Hepatocyte (in vitro differentiated cells): ENCODE measurements at regions not wholly inside any gene's neighbourhood (a gene's known extent, or its start where the extent isn't known, plus 50 kb on each side); places are given as distances from the start of the nearest gene placed in this dataset.

ENCODE experiments used
- EZH2 ChIP-seq: fragments of 200-600 bp; sonication (generic); IDR thresholded peaks from 2 replicates; pipeline ENCODE4 v1.6.1; 2016; ENCODE audit warnings: antibody characterized with exemption, mild to moderate bottlenecking, borderline replicate concordance
- TF ChIP-seq, protein P1 (sequence below): fragments of 200-600 bp; sonication (generic); IDR thresholded peaks from 2 replicates; pipeline ENCODE4 v1.5.1; 2016; ENCODE audit warnings: antibody characterized with exemption, mild to moderate bottlenecking; ENCODE audit not compliant: poor library complexity

GRCh38 chr7:138184191-138184590 lies 107.9 kb downstream of the AKR1D1 start:
- TF ChIP-seq, protein P1, sequence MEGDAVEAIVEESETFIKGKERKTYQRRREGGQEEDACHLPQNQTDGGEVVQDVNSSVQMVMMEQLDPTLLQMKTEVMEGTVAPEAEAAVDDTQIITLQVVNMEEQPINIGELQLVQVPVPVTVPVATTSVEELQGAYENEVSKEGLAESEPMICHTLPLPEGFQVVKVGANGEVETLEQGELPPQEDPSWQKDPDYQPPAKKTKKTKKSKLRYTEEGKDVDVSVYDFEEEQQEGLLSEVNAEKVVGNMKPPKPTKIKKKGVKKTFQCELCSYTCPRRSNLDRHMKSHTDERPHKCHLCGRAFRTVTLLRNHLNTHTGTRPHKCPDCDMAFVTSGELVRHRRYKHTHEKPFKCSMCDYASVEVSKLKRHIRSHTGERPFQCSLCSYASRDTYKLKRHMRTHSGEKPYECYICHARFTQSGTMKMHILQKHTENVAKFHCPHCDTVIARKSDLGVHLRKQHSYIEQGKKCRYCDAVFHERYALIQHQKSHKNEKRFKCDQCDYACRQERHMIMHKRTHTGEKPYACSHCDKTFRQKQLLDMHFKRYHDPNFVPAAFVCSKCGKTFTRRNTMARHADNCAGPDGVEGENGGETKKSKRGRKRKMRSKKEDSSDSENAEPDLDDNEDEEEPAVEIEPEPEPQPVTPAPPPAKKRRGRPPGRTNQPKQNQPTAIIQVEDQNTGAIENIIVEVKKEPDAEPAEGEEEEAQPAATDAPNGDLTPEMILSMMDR: no peak
- TF ChIP-seq EZH2: no peak
